ENCODE measurements at regions not wholly inside any gene's neighbourhood (a gene's known extent, or its start where the extent isn't known, plus 50 kb on each side); places are given as distances from the start of the nearest gene placed in this dataset.

DNA sequence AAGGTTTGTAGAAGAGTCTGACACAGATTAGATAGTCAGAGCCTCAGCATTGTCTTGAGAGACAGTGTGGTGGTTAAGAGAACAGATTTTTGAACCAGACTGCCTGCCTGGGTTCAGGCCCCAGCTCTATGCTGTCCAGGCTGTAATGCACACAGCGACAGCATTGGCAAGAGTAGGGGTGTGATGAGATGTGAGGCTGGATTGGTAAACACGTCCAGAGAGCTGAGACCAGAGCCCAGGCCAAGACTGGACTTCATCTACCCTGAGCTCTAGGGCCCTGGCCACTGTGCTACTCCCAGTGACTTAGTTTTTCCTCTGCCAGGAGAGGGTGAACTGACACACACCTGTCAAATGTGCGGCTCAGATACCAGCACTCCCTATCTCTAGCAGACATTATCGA lies 360.4 kb downstream of the RPS24 start:
- no peak overlapping the region for H3K27ac Mint-ChIP-seq (ENCODE audit: unreplicated experiment)
- no peaks in the 10 kb centered on the region for H3K36me3 Mint-ChIP-seq (ENCODE audit: unreplicated experiment)
- H3K27me3 Mint-ChIP-seq (ENCODE audit: unreplicated experiment), result peaks cover 4% of the 10 kb centered on the region
- TF ChIP-seq, protein P1, sequence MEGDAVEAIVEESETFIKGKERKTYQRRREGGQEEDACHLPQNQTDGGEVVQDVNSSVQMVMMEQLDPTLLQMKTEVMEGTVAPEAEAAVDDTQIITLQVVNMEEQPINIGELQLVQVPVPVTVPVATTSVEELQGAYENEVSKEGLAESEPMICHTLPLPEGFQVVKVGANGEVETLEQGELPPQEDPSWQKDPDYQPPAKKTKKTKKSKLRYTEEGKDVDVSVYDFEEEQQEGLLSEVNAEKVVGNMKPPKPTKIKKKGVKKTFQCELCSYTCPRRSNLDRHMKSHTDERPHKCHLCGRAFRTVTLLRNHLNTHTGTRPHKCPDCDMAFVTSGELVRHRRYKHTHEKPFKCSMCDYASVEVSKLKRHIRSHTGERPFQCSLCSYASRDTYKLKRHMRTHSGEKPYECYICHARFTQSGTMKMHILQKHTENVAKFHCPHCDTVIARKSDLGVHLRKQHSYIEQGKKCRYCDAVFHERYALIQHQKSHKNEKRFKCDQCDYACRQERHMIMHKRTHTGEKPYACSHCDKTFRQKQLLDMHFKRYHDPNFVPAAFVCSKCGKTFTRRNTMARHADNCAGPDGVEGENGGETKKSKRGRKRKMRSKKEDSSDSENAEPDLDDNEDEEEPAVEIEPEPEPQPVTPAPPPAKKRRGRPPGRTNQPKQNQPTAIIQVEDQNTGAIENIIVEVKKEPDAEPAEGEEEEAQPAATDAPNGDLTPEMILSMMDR (IDR thresholded peaks at IDR 0.05; ENCODE audit: partially characterized antibody, unreplicated experiment), result no peak
- peaks cover 2% of the 10 kb centered on the region for H3K9me3 Mint-ChIP-seq (ENCODE audit: unreplicated experiment)
- no peak for DNase-seq
- no peaks in the 10 kb centered on the region for H3K4me1 Mint-ChIP-seq (ENCODE audit: low read depth, unreplicated experiment)
- no peak overlapping the region for H3K4me3 Mint-ChIP-seq (ENCODE audit: unreplicated experiment)

- Mint-ChIP-seq H3K27me3 (ENCODE audit: unreplicated experiment) (peaks cover 4% of the 10 kb centered on the region), H3K4me3 (ENCODE audit: unreplicated experiment) (no peak overlapping the region), H3K27ac (ENCODE audit: unreplicated experiment) (no peak overlapping the region), H3K4me1 (ENCODE audit: low read depth, unreplicated experiment) (no peaks in the 10 kb centered on the region), H3K36me3 (ENCODE audit: unreplicated experiment) (no peaks in the 10 kb centered on the region), H3K9me3 (ENCODE audit: unreplicated experiment) (peaks cover 2% of the 10 kb centered on the region)
- TF ChIP-seq, protein P1 (IDR thresholded peaks at IDR 0.05; ENCODE audit: partially characterized antibody, unreplicated experiment), result no peak
- no peak for DNase-seq
Observed at GRCh38 chr10:78395162-78395561, 361.5 kb downstream of the RPS24 start.

DNA sequence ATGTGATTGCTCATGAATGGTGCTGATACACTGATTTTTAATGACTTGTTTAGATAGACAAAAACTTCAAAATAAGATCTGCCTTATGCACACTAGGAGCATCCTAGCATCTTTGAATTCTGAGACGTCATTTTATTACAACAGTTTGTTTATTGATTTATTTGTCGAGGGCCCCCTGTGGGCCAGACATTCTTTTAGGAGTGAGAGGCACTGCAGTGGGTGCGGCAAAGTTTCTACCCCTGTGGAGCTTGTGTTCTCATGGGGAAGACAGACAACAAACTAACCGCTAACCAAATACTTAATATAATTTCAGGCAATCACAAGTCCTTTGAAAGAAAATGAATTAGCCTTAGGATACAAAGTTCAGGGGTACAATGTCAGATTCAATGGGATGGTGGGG lies 363.1 kb downstream of the RPS24 start:
- Mint-ChIP-seq H3K9me3 (ENCODE audit: unreplicated experiment) (peaks cover 5% of the 10 kb centered on the region), H3K4me1 (ENCODE audit: low read depth, unreplicated experiment) (no peaks in the 10 kb centered on the region), H3K36me3 (ENCODE audit: unreplicated experiment) (no peaks in the 10 kb centered on the region), H3K27ac (ENCODE audit: unreplicated experiment) (no peak overlapping the region), H3K27me3 (ENCODE audit: unreplicated experiment) (peaks cover 4% of the 10 kb centered on the region), H3K4me3 (ENCODE audit: unreplicated experiment) (no peak overlapping the region)
- TF ChIP-seq, protein P1 (IDR thresholded peaks at IDR 0.05; ENCODE audit: partially characterized antibody, unreplicated experiment), result no peak
- no peak for DNase-seq

- DNase-seq, result no peak
- TF ChIP-seq, protein P1 (IDR thresholded peaks at IDR 0.05; ENCODE audit: partially characterized antibody, unreplicated experiment), result no peak
- H3K4me1 Mint-ChIP-seq (ENCODE audit: low read depth, unreplicated experiment), result no peaks in the 10 kb centered on the region
- peaks cover 5% of the 10 kb centered on the region for H3K9me3 Mint-ChIP-seq (ENCODE audit: unreplicated experiment)
- H3K27ac Mint-ChIP-seq (ENCODE audit: unreplicated experiment), result no peak overlapping the region
- peaks cover 4% of the 10 kb centered on the region for H3K27me3 Mint-ChIP-seq (ENCODE audit: unreplicated experiment)
- no peak overlapping the region for H3K4me3 Mint-ChIP-seq (ENCODE audit: unreplicated experiment)
- H3K36me3 Mint-ChIP-seq (ENCODE audit: unreplicated experiment), result no peaks in the 10 kb centered on the region
Observed at GRCh38 chr10:78397786-78398185, 364.1 kb downstream of the RPS24 start.

GRCh38 chr10:78398382-78398781 lies 364.7 kb downstream of the RPS24 start:
- H3K4me1 Mint-ChIP-seq (ENCODE audit: low read depth, unreplicated experiment), result peaks cover 1% of the 10 kb centered on the region
- H3K27ac Mint-ChIP-seq (ENCODE audit: unreplicated experiment), result no peak overlapping the region
- no peak overlapping the region for H3K4me3 Mint-ChIP-seq (ENCODE audit: unreplicated experiment)
- DNase-seq, result no peak
- TF ChIP-seq, protein P1 (IDR thresholded peaks at IDR 0.05; ENCODE audit: partially characterized antibody, unreplicated experiment), result no peak
- H3K9me3 Mint-ChIP-seq (ENCODE audit: unreplicated experiment), result peaks cover 5% of the 10 kb centered on the region
- peaks cover 4% of the 10 kb centered on the region for H3K27me3 Mint-ChIP-seq (ENCODE audit: unreplicated experiment)
- H3K36me3 Mint-ChIP-seq (ENCODE audit: unreplicated experiment), result no peaks in the 10 kb centered on the region
